22Rv1 (cell line): ENCODE measurements at regions not wholly inside any gene's neighbourhood (a gene's known extent, or its start where the extent isn't known, plus 50 kb on each side); places are given as distances from the start of the nearest gene placed in this dataset.

Experiments
- H3K27ac ChIP-seq: fragments of 450-650 bp; 2 replicates; pipeline ENCODE4 v1.5.1; 2017
- ZFX ChIP-seq: fragments of 450-650 bp; IDR thresholded peaks from 2 replicates; pipeline ENCODE4 v1.6.1; 2017; ENCODE audit warnings: antibody characterized with exemption, borderline replicate concordance
- TF ChIP-seq, protein P1 (sequence below): fragments of 450-650 bp; IDR thresholded peaks from 2 replicates; pipeline ENCODE4 v1.5.1; 2017; ENCODE audit warnings: mild to moderate bottlenecking

DNA sequence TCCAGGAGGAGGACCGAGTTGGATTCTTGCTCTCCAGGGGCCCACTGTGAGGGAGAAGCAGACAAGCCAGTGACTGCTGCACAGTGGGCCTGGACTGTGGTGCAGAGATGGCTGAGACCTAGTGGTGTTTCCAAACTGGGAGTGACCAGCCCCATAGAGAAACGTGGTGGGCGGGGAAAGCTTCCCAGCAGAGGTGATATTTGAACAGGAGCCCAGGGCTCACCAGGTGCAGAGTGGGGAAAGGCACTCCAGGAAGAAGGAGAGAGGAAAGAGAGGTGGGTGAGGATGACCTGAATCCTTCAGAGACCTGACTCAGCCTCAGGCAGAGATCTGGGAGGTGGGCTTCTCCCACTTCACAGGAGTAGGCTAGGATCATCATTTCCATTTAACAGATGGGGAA, 52.1 kb upstream of the RASD2 start:
- H3K27ac ChIP-seq, result no peak overlapping the region
- TF ChIP-seq, protein P1, sequence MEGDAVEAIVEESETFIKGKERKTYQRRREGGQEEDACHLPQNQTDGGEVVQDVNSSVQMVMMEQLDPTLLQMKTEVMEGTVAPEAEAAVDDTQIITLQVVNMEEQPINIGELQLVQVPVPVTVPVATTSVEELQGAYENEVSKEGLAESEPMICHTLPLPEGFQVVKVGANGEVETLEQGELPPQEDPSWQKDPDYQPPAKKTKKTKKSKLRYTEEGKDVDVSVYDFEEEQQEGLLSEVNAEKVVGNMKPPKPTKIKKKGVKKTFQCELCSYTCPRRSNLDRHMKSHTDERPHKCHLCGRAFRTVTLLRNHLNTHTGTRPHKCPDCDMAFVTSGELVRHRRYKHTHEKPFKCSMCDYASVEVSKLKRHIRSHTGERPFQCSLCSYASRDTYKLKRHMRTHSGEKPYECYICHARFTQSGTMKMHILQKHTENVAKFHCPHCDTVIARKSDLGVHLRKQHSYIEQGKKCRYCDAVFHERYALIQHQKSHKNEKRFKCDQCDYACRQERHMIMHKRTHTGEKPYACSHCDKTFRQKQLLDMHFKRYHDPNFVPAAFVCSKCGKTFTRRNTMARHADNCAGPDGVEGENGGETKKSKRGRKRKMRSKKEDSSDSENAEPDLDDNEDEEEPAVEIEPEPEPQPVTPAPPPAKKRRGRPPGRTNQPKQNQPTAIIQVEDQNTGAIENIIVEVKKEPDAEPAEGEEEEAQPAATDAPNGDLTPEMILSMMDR, result no peak
- TF ChIP-seq ZFX, result no peak

DNA sequence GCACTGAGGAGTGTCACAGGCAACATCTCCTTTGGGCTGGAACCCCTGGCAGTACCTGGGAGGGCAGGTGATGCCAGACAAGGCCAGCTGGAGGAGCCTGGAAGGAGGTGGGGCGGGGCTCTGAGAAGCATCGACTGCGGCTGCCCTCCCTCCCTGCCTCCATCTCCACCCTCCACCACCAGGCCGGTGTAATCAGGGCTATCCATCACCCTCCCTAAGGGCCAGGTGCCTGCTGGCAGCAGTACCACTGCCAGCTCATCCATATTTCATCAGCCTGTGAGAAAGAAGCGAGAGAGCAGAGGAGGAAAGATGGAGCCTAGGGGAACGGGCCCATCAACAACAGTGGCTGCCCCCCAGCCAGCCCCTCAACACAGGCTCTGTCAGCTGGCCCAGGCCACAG, 51.4 kb upstream of the RASD2 start:
- no peak for TF ChIP-seq ZFX
- TF ChIP-seq, protein P1, result no peak
- no peak overlapping the region for H3K27ac ChIP-seq
